ENCODE measurements at regions not wholly inside any gene's neighbourhood (a gene's known extent, or its start where the extent isn't known, plus 50 kb on each side); places are given as distances from the start of the nearest gene placed in this dataset.

DNA sequence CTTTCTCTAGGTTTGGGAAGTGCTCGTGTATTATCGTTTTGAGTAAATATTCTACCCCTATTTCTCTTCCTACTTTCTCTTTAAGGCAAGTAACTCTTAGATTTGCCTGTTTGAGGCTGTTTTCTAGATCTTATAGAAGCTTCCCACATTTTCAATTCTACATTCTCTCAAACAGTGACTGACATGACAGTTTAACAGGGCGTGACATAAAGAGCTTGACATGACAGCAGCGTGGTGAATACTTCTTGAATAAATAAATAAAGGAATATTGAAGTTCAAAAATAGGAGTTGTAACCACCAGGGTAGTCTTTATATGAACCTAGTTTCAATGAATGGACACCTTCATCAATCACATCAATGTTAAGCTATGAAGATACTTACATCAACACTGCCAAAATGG lies 162.0 kb downstream of the TRAM1L1 start:
- DNase-seq (ENCODE audit: low read depth), result no peak
- TF ChIP-seq, protein P1, sequence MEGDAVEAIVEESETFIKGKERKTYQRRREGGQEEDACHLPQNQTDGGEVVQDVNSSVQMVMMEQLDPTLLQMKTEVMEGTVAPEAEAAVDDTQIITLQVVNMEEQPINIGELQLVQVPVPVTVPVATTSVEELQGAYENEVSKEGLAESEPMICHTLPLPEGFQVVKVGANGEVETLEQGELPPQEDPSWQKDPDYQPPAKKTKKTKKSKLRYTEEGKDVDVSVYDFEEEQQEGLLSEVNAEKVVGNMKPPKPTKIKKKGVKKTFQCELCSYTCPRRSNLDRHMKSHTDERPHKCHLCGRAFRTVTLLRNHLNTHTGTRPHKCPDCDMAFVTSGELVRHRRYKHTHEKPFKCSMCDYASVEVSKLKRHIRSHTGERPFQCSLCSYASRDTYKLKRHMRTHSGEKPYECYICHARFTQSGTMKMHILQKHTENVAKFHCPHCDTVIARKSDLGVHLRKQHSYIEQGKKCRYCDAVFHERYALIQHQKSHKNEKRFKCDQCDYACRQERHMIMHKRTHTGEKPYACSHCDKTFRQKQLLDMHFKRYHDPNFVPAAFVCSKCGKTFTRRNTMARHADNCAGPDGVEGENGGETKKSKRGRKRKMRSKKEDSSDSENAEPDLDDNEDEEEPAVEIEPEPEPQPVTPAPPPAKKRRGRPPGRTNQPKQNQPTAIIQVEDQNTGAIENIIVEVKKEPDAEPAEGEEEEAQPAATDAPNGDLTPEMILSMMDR (IDR thresholded peaks at IDR 0.05; ENCODE audit: control insufficient read depth, extremely low read depth, insufficient read depth), result no peak
- no peak overlapping the region for H3K4me3 ChIP-seq (ENCODE audit: low read depth, low read length)

DNA sequence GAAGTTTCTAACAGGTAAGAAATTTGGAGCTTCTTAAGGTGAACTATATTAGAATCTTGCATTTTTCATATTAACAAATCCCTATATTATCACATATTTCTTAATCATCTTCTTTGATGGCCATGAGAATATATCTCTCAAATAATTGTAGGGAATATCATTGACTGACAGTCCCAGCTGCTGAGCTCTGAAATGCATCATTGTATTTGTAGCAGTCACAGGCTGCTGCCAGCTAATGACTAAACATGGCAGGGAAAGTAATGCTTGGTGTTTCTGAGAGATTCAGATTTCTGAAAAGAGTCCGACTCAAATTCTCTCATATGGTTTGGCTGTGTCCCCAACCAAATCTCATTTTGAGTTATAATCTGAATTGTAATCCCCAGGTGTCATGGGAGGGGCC lies 171.9 kb downstream of the TRAM1L1 start:
- no peak overlapping the region for H3K4me3 ChIP-seq (ENCODE audit: low read depth, low read length)
- TF ChIP-seq, protein P1 (IDR thresholded peaks at IDR 0.05; ENCODE audit: control insufficient read depth, extremely low read depth, insufficient read depth), result no peak
- DNase-seq (ENCODE audit: low read depth), result no peak

DNA sequence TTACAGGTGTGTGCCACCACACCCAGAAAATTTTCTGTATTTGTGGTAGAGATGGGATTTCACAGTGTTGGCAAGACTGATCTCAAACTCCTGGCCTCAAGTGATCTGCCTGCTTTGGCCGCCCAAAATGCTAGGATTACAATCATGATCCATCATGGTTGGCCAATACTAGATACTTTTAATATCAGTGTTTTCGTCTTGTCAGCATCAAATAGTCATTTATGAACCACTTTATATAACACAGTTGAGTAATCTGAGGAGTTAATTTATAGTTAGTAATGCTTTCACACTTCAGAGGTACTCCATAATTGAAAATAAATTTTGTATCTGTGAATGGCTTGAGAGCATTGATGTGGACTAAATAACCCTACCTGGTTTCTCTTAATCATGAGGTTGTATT lies 178.6 kb downstream of the TRAM1L1 start:
- H3K4me3 ChIP-seq (ENCODE audit: low read depth, low read length), result no peak overlapping the region
- no peak for DNase-seq (ENCODE audit: low read depth)
- TF ChIP-seq, protein P1 (IDR thresholded peaks at IDR 0.05; ENCODE audit: control insufficient read depth, extremely low read depth, insufficient read depth), result no peak

DNA sequence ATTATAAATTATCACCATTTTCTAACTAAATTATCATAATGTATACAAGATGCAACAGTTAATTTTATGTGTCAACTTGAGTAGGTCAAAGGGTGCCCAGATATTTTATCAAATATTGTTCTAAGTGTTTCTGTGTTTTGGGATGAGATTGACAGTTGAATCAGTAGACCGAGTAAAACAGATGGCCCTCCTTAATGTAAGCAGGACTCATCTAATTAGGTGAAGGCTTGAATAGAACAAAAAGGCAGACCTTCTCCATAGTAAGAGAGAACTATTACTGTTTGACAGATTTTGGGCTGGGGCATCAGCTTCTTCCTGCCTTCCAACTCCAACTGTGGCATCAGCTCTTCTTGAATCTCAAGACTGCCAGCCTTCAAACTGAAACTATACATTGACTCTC lies 185.8 kb downstream of the TRAM1L1 start:
- no peak overlapping the region for H3K4me3 ChIP-seq (ENCODE audit: low read depth, low read length)
- TF ChIP-seq, protein P1 (IDR thresholded peaks at IDR 0.05; ENCODE audit: control insufficient read depth, extremely low read depth, insufficient read depth), result no peak
- no peak for DNase-seq (ENCODE audit: low read depth)

DNA sequence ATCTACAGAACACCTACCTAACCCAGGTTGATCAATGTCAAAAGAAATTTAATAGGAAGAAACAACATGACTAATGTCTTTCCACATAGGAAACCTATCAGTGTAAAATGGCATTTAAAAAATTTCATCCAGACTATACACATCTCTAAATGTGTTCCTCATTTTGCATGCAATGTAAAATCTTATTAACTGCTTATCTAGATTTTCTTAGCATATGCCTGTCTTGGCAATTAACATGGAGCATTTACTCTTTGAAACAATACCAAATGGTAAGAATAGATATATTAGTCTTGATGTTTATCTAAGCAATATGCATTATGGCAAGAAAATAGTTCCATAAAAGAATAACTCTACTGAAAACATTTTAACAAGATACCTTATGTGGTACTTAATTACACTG lies 199.8 kb downstream of the TRAM1L1 start:
- no peak for DNase-seq (ENCODE audit: low read depth)
- H3K4me3 ChIP-seq (ENCODE audit: low read depth, low read length), result no peak overlapping the region
- TF ChIP-seq, protein P1 (IDR thresholded peaks at IDR 0.05; ENCODE audit: control insufficient read depth, extremely low read depth, insufficient read depth), result no peak

DNA sequence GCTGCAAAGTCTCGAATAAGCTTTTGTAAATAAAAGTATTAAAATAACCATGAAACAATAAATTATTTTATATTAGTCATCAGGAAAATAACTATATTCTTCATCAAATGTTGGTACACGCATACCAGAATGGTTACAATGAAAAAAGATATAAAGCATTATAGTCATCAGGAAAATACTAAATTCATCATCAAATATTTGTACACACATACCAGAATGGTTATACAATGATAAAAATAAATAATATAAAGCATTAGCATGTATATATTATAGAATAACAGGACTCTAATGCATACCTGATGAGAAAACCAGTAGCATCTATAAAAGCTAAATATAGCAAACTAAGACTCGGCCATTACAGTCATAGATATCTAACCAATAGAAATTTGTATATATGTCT lies 202.9 kb downstream of the TRAM1L1 start:
- DNase-seq (ENCODE audit: low read depth), result no peak
- TF ChIP-seq, protein P1 (IDR thresholded peaks at IDR 0.05; ENCODE audit: control insufficient read depth, extremely low read depth, insufficient read depth), result no peak
- no peak overlapping the region for H3K4me3 ChIP-seq (ENCODE audit: low read depth, low read length)

DNA sequence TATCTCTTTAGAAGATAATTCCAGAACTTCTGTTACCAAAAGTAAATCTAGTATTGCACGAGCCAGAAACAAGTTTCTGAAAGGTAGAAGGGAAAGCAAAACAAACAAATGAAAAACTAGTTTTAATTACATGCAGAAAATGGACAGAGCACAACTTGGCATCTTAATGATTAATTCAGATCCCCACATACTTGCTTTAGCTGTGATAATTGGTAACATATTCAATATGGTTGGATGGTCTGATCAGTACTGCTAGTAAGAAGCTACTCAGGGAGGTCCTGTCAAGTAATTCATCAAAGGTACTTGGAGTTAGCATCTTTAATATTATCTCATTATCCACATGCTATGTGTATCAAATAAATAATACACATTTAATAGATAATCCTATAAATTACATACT lies 204.3 kb downstream of the TRAM1L1 start:
- DNase-seq (ENCODE audit: low read depth), result no peak
- TF ChIP-seq, protein P1 (IDR thresholded peaks at IDR 0.05; ENCODE audit: control insufficient read depth, extremely low read depth, insufficient read depth), result no peak
- no peak overlapping the region for H3K4me3 ChIP-seq (ENCODE audit: low read depth, low read length)

Data from LNCaP clone FGC (cell line).